SHP77 (cell line): ENCODE measurements at regions not wholly inside any gene's neighbourhood (a gene's known extent, or its start where the extent isn't known, plus 50 kb on each side); places are given as distances from the start of the nearest gene placed in this dataset.
A peak's percentile ranks its signal among the peaks of the same experiment; 100 is the strongest.

Source experiments
- DNase-seq, 2 experiments: peaks; one replicate each; lab custom pipeline; 2025; lab: John Stamatoyannopoulos, UW

- no peak for DNase-seq
These were observed 576.9 kb downstream of the CMPK2 start for GRCh38 chr2:6288791-6289190.

- DNase-seq, result peak; percentile 32 to 74
These were observed 575.3 kb downstream of the CMPK2 start for GRCh38 chr2:6290217-6291015.

DNA sequence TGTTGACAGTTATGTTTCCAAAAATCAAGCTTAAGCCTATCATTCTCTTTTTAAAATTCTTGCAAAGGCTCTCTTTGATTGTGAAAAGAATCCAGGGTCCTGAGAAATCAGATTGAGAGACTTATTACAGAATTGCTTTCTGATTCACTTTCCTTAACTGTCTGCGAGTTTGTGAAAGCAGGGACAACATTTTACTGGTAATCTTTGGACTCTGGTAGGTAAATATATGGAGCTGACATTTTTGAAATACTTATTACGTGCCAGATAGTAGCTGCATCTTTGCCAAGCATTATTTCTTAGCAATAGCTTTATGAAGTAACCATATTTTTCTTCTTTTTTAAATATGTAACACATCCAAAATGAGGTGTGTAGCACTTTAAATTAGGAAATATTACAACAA lies 570.9 kb downstream of the CMPK2 start:
- DNase-seq, result no peak

DNA sequence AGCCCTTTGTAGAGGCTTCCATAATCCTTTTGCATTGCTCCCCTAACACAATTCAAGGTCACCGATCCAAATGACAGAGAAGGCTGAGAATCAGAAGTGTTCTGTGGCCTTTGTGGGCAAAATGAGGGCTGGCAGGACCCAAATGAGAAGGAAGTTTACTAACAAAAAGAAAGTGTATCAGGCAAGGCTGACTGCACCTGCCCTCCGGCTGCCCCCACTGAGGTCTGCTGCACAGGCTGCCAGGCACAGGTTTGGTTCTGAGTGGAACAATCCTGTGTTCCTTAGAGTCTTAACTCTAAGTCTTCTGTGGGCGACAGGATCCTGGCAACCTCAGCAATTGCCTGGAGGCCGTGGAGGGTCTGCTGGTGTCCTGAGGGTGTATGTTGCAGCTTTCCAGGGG lies 568.5 kb downstream of the CMPK2 start:
- DNase-seq, result no peak

DNA sequence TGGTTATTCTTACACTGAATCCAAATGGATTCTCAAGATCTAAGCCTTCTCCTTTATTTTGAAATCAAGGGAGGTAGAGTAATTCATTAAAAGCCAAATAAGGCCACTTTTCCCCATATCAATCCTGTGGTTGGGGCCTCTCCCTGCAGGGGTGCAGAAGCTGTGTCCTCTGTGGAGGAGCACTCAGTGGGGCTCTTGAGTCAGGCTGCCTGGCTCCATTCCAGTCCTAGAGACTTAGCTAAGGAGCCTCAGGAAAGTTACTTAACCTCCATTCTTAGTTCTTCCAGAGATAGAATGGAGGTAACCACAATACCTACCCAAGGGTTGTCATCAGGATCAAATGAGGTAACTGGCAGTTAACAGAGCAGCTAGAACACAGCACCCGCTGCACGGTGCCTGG lies 564.3 kb downstream of the CMPK2 start:
- DNase-seq, result no peak

DNA sequence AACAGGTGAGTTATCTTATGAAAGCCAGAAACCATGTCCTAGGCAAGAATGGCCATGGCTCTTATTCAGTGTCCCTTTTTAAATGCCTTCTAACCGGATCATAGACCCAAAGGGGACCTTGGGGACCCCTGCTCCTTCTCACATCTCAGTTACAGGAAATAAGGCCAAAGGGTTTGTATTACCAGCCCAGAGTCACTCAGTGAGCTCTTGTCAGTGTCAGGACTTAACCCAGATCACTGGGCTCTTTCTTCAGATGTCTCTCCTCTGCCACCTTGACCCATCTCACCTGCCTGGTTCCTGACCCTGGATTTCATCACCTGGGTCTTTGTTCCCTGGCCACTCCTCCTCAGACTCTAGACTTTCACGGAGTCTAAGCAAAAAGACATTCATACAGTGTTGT lies 556.7 kb downstream of the CMPK2 start:
- no peak for DNase-seq

DNA sequence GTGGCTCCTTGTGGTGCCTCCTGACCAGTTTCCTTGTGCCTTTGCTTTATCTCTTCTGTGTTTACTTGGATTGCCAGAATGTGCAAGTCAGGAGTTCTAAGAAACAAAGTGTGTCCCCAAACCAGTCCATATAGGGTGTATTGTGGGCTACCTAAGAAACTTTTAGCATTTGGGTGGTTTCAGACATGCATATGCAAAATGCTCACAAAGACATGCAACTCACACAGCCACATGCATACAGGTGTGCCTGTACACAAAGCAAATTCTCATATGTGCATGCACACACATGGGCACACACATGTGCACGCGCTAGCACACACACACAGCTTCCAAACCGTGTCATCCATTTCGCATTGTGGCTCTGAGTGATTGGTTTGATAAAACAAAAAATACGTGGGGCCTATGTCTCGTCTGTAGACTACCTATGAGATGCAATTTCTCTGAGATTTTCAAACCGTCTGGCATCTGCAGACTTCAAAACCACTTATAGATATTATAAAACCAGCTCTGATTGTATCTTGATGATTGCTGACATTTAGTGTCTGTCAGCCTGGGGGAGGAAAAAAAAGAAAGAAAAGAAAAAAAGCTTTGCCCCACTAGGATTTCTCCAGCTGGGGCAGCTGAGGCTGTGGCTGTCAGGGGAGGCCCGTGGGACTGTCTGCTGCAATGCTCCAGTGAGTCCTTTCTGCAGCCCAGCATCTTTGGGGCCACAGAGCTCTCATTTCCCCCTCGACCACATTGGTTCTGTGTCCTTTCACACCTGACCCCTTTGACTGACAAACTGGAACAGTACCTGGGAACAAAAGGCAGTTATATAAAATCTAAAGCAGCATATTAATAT lies 556.1 kb downstream of the CMPK2 start:
- no peak for DNase-seq

- peak in 1 of 2 experiments; percentile 18 for DNase-seq
These were observed 555.2 kb downstream of the CMPK2 start for GRCh38 chr2:6310256-6311215.

DNA sequence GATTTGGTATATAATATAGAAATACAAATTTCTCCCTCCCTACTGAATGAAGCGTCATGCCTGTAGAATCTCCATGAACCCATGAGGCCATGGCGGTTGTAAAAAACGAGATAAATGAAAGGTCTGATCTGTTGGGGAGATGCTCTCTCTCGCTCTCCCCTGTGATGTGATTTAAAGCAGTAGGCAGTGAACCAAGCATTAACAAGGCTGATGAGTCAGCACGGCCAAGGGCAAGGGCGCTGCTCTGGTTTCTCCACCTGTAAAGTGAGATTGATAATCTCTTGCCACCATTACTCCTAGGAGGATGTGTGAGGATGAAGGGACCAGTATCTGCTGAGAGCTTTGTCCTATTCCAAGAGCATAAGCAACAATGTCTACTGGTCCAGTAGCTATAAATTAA lies 553.3 kb downstream of the CMPK2 start:
- DNase-seq, result no peak

- no peak for DNase-seq
These were observed 551.3 kb downstream of the CMPK2 start for GRCh38 chr2:6314218-6314960.

DNA sequence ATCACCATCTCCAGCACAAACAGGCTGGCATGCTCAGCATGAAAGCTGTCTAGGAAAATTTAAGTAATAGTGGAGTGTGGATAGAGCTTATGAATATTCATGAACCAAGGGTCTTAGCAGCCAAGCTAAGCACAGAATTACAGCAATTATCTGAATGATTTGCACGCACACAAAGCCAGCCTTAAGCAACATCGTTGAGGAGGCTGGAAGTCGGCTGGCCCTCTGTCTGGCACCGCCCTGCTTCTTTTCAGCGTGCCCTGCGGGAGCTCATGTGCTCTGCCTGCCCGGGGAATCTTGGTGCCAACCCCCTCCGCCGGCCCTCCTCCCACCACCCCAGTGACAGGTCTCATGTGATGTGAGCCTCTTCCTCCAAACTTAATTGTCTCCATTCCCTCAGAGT lies 540.1 kb downstream of the CMPK2 start:
- no peak for DNase-seq

DNA sequence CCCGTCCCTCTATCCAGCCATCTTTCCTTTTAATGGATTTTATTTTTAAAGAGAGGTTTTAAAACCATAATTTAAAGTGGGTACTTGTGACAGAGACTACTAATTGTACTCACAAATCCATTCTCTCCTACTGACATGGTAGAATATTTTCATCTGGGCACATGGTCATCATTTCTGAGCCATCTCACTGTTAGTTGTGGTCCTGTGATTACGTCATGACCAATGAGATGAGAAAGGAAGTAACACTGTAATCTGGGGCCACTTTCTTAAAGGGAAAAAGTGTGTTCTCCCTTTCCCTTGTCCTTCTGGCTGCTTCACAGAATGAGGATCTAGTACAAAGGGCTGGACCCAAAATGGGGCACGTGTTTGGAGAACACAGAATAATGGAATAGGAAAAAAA lies 538.7 kb downstream of the CMPK2 start:
- DNase-seq, result no peak

DNA sequence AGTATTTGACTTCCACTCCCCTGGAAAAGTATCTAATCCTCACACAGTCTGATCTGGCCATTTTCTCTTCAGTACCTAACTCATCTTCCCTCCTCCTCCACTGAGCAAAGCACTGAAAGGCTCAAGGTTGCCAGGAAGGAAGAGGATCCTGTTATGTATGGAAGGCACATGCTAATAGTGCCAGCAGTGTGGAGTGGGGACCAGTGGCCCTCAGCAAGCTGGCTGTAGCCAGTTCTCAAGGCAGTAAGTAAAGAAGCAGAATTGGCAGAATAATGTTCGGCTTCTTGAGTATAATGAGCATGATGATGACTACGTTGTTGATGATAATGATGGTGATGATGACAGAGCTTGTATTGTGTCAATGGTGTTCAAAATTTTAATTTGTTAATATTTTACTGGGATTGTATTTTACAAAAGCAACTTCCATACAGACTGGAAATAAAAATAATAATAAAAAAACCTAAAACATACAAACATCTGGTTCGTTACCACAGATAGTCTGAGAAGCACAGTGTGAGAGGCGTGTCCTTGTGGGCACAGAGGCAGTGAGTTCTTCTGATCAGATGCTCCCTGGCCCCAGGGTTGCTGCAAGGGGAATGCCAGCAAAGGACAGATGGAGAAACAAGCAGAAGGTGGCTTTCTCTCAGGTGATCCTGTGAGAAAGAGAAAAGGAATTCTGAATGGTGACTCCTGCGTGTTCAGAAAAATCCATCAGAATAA lies 528.8 kb downstream of the CMPK2 start:
- no peak for DNase-seq

DNA sequence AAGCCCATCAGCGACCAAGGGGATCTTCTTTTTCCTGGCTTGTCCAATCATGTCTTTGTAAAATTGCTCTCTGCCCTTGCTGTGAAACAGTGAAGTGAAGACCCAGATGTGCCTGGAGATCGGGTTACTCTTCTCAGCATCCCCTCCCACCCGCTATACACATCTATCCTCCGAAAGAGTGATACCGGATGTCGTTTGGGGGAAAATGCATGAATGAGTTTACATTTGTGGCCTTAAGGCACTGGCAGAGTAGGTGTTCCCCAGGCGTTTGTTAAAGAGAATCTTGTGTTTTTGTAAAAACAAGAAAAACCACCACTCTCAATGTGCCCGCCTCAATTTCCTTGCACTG lies 528.3 kb downstream of the CMPK2 start:
- no peak for DNase-seq

- no peak for DNase-seq
These were observed 524.0 kb downstream of the CMPK2 start for GRCh38 chr2:6341588-6342129.

GRCh38 chr2:6342273-6342920 lies 523.3 kb downstream of the CMPK2 start:
- no peak for DNase-seq

- DNase-seq, result no peak
These were observed 522.6 kb downstream of the CMPK2 start for GRCh38 chr2:6343076-6343475.

DNA sequence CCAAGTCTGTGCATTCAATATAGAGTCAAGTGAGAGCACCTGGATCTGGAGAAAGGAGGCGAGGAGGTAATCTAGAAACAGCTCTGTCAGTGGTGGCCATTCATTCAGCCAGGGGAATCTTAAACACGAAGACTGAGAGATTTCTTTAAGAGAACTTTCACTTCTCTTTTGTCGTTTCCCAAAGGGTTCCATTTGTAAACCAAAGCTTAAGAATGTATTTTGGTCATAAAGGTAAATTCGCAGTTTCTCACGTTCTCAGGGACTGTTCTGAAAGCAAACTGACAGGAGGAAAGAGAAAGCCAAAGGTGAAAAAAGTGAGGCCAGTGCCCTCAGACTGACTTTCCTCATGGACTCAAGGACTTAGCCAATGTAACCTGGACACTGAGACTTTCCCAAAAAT lies 513.5 kb downstream of the CMPK2 start:
- no peak for DNase-seq

DNA sequence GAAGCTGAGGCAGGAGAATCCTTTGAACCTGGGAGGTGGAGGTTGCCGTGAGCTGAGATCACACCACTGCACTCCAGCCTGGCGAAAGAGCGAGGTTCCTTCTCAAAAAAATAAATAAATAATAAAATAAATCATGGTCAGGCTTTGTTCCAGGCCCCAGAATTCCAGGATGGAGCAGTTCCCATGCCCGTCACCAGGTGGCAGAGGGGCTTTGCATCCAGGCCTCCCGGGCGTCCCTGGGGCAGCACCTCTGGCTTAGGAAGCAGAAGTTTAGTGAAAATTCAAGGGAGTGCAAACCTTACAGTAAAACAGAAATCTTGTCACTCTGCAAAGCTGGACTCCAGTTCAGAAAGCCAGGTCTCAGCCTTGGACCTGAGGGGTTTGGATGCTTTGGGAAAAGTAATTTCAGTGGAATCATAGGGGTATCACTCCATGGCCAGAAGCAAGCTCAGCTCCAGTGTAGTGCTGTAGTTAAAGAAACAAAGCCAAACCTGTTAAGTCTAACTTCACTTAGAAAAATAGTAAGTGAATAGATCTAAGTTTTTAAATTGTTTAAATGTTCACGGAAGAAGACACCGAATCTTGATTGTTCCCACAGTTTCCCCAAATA lies 512.7 kb downstream of the CMPK2 start:
- peak; percentile 32 to 54 for DNase-seq

GRCh38 chr2:6353669-6354068 lies 512.0 kb downstream of the CMPK2 start:
- no peak for DNase-seq
